ENCODE measurements at regions not wholly inside any gene's neighbourhood (a gene's known extent, or its start where the extent isn't known, plus 50 kb on each side); places are given as distances from the start of the nearest gene placed in this dataset.
A peak's percentile ranks its signal among the peaks of the same experiment; 100 is the strongest.

- Histone ChIP-seq H3K27me3 (no peaks in the 10 kb centered on the region), H3K79me2 (no peaks in the 10 kb centered on the region), H3K27ac (no peak overlapping the region), H3K4me2 (no peak overlapping the region), H3K4me3 (no peak overlapping the region), H2AFZ (no peak overlapping the region), H3K9me2 (replicated peaks; ENCODE audit: insufficient read depth) (no peaks in the 10 kb centered on the region), H3K9me3 (ENCODE audit: low read depth) (no peaks in the 10 kb centered on the region), H3K36me3 (replicated peaks; ENCODE audit: insufficient read depth, low read depth) (no peaks in the 10 kb centered on the region), H4K20me1 (ENCODE audit: insufficient read depth, poor library complexity, severe bottlenecking) (no peaks in the 10 kb centered on the region), H3K4me1 (ENCODE audit: insufficient read depth) (no peaks in the 10 kb centered on the region)
- DNase-seq (ENCODE audit: low spot score) = no peak
- TF ChIP-seq EZH2phosphoT487 (IDR thresholded peaks at IDR 0.05; ENCODE audit: low read depth, severe bottlenecking, unreplicated experiment) = no peak
- TF ChIP-seq CTCF (IDR thresholded peaks at IDR 0.05; ENCODE audit: poor library complexity) = no peak
- no peak for TF ChIP-seq EZH2 (IDR thresholded peaks at IDR 0.05; ENCODE audit: borderline replicate concordance)
These were observed 86.3 kb upstream of the PRPS1 start for GRCh38 chrX:107542040-107542439.

- Histone ChIP-seq H3K4me1 (ENCODE audit: insufficient read depth) (no peaks in the 10 kb centered on the region), H4K20me1 (ENCODE audit: insufficient read depth, poor library complexity, severe bottlenecking) (no peaks in the 10 kb centered on the region), H3K4me2 (no peak overlapping the region), H3K36me3 (replicated peaks; ENCODE audit: insufficient read depth, low read depth) (no peaks in the 10 kb centered on the region), H2AFZ (no peak overlapping the region), H3K9me2 (replicated peaks; ENCODE audit: insufficient read depth) (no peaks in the 10 kb centered on the region), H3K9me3 (ENCODE audit: low read depth) (no peaks in the 10 kb centered on the region), H3K27me3 (no peaks in the 10 kb centered on the region), H3K4me3 (no peak overlapping the region), H3K79me2 (no peaks in the 10 kb centered on the region), H3K27ac (no peak overlapping the region)
- peak; percentile 30 for DNase-seq (ENCODE audit: low spot score)
- TF ChIP-seq EZH2phosphoT487 (IDR thresholded peaks at IDR 0.05; ENCODE audit: low read depth, severe bottlenecking, unreplicated experiment) = no peak
- no peak for TF ChIP-seq EZH2 (IDR thresholded peaks at IDR 0.05; ENCODE audit: borderline replicate concordance)
- peak; percentile 28 for TF ChIP-seq CTCF (IDR thresholded peaks at IDR 0.05; ENCODE audit: poor library complexity)
- 17% methylated on average over 2 of the region's 2 CpGs for whole genome bisulfite sequencing (ENCODE audit: low lambda C conversion rate, missing lambda C conversion rate)
These were observed 85.8 kb upstream of the PRPS1 start for GRCh38 chrX:107542500-107542899.

GRCh38 chrX:107547621-107548020 lies 80.7 kb upstream of the PRPS1 start:
- Histone ChIP-seq H3K9me2 (replicated peaks; ENCODE audit: insufficient read depth) (no peaks in the 10 kb centered on the region), H3K9me3 (ENCODE audit: low read depth) (no peaks in the 10 kb centered on the region), H3K27me3 (no peaks in the 10 kb centered on the region), H3K36me3 (replicated peaks; ENCODE audit: insufficient read depth, low read depth) (no peaks in the 10 kb centered on the region), H3K4me3 (no peak overlapping the region), H3K4me1 (ENCODE audit: insufficient read depth) (no peaks in the 10 kb centered on the region), H3K79me2 (no peaks in the 10 kb centered on the region), H2AFZ (no peak overlapping the region), H4K20me1 (ENCODE audit: insufficient read depth, poor library complexity, severe bottlenecking) (no peaks in the 10 kb centered on the region), H3K27ac (no peak overlapping the region), H3K4me2 (no peak overlapping the region)
- no peak for DNase-seq (ENCODE audit: low spot score)
- 86% methylated on average over 7 of the region's 7 CpGs for WGBS (ENCODE audit: low lambda C conversion rate, missing lambda C conversion rate)
- TF ChIP-seq CTCF (IDR thresholded peaks at IDR 0.05; ENCODE audit: poor library complexity) = no peak
- no peak for TF ChIP-seq EZH2phosphoT487 (IDR thresholded peaks at IDR 0.05; ENCODE audit: low read depth, severe bottlenecking, unreplicated experiment)
- no peak for TF ChIP-seq EZH2 (IDR thresholded peaks at IDR 0.05; ENCODE audit: borderline replicate concordance)

GRCh38 chrX:107548775-107549174 lies 79.5 kb upstream of the PRPS1 start:
- H4K20me1 ChIP-seq (ENCODE audit: insufficient read depth, poor library complexity, severe bottlenecking) = no peaks in the 10 kb centered on the region
- 93% methylated on average over 3 of the region's 3 CpGs for WGBS (ENCODE audit: low lambda C conversion rate, missing lambda C conversion rate)
- TF ChIP-seq CTCF (IDR thresholded peaks at IDR 0.05; ENCODE audit: poor library complexity) (no peak), EZH2 (IDR thresholded peaks at IDR 0.05; ENCODE audit: borderline replicate concordance) (no peak), EZH2phosphoT487 (IDR thresholded peaks at IDR 0.05; ENCODE audit: low read depth, severe bottlenecking, unreplicated experiment) (no peak)
- H3K27me3 ChIP-seq = no peaks in the 10 kb centered on the region
- no peak overlapping the region for H3K27ac ChIP-seq
- H3K4me3 ChIP-seq = no peak overlapping the region
- H2AFZ ChIP-seq = no peak overlapping the region
- no peaks in the 10 kb centered on the region for H3K36me3 ChIP-seq (replicated peaks; ENCODE audit: insufficient read depth, low read depth)
- no peaks in the 10 kb centered on the region for H3K9me3 ChIP-seq (ENCODE audit: low read depth)
- no peaks in the 10 kb centered on the region for H3K79me2 ChIP-seq
- H3K4me2 ChIP-seq = no peak overlapping the region
- DNase-seq (ENCODE audit: low spot score) = no peak
- H3K9me2 ChIP-seq (replicated peaks; ENCODE audit: insufficient read depth) = no peaks in the 10 kb centered on the region
- H3K4me1 ChIP-seq (ENCODE audit: insufficient read depth) = no peaks in the 10 kb centered on the region

Data from hepatocyte (in vitro differentiated cells).